ENCODE measurements at regions not wholly inside any gene's neighbourhood (a gene's known extent, or its start where the extent isn't known, plus 50 kb on each side); places are given as distances from the start of the nearest gene placed in this dataset.
"Not testable (repeated sequence)": the region's sequence is repeated elsewhere in the genome, so short reads cannot be mapped to it uniquely, and the experiment has no call there.

GRCh38 chr1:65572701-65573421, 152.4 kb downstream of the LEPR start:
- TF ChIP-seq SPI1 (IDR thresholded peaks at IDR 0.05; ENCODE audit: borderline replicate concordance, low read depth) (no peak), GABPA (IDR thresholded peaks at IDR 0.05; ENCODE audit: low read depth) (no peak), POLR2AphosphoS5 (IDR thresholded peaks at IDR 0.05; ENCODE audit: low read depth) (no peak)
- TF ChIP-seq, protein P1, sequence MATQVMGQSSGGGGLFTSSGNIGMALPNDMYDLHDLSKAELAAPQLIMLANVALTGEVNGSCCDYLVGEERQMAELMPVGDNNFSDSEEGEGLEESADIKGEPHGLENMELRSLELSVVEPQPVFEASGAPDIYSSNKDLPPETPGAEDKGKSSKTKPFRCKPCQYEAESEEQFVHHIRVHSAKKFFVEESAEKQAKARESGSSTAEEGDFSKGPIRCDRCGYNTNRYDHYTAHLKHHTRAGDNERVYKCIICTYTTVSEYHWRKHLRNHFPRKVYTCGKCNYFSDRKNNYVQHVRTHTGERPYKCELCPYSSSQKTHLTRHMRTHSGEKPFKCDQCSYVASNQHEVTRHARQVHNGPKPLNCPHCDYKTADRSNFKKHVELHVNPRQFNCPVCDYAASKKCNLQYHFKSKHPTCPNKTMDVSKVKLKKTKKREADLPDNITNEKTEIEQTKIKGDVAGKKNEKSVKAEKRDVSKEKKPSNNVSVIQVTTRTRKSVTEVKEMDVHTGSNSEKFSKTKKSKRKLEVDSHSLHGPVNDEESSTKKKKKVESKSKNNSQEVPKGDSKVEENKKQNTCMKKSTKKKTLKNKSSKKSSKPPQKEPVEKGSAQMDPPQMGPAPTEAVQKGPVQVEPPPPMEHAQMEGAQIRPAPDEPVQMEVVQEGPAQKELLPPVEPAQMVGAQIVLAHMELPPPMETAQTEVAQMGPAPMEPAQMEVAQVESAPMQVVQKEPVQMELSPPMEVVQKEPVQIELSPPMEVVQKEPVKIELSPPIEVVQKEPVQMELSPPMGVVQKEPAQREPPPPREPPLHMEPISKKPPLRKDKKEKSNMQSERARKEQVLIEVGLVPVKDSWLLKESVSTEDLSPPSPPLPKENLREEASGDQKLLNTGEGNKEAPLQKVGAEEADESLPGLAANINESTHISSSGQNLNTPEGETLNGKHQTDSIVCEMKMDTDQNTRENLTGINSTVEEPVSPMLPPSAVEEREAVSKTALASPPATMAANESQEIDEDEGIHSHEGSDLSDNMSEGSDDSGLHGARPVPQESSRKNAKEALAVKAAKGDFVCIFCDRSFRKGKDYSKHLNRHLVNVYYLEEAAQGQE (IDR thresholded peaks at IDR 0.05; ENCODE audit: insufficient replicate concordance, low read depth): no peak
- TF ChIP-seq, protein P2, sequence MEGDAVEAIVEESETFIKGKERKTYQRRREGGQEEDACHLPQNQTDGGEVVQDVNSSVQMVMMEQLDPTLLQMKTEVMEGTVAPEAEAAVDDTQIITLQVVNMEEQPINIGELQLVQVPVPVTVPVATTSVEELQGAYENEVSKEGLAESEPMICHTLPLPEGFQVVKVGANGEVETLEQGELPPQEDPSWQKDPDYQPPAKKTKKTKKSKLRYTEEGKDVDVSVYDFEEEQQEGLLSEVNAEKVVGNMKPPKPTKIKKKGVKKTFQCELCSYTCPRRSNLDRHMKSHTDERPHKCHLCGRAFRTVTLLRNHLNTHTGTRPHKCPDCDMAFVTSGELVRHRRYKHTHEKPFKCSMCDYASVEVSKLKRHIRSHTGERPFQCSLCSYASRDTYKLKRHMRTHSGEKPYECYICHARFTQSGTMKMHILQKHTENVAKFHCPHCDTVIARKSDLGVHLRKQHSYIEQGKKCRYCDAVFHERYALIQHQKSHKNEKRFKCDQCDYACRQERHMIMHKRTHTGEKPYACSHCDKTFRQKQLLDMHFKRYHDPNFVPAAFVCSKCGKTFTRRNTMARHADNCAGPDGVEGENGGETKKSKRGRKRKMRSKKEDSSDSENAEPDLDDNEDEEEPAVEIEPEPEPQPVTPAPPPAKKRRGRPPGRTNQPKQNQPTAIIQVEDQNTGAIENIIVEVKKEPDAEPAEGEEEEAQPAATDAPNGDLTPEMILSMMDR (IDR thresholded peaks at IDR 0.05; ENCODE audit: insufficient read depth, low read length): no peak
- no peaks in the 10 kb centered on the region for H3K27me3 ChIP-seq (ENCODE audit: insufficient read depth, poor library complexity, severe bottlenecking)
- no peak overlapping the region for H3K4me3 ChIP-seq (replicated peaks; ENCODE audit: insufficient read depth, low read length)
- DNase-seq (ENCODE audit: low read depth in 1 of 2, low spot score in 1 of 2): no peak
- no peak overlapping the region for H3K27ac ChIP-seq (replicated peaks)

DNA sequence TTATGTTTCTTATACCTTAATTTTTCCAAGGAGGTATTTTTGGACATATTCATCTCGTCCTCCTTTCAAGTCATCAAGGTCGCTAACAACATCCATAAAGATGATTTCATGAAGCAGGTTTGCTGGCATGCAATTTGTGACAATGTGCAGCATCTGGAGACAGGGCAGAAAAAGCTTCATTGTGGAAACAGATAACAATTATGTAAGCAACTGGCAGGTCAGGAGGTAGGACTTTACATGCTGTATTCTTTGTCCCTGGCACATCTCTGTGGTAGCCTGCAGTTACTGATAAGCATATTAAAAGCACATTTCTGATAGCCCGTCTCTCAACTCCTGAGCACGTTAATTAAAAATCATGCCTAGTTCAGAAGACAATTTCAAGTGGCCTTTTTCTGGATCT, 156.8 kb downstream of the LEPR start:
- Histone ChIP-seq H3K4me3 (replicated peaks; ENCODE audit: insufficient read depth, low read length) (no peak overlapping the region), H3K27me3 (ENCODE audit: insufficient read depth, poor library complexity, severe bottlenecking) (peaks cover 2% of the 10 kb centered on the region), H3K27ac (replicated peaks) (no peak overlapping the region)
- no peak for DNase-seq (ENCODE audit: low read depth in 1 of 2, low spot score in 1 of 2)
- TF ChIP-seq SPI1 (IDR thresholded peaks at IDR 0.05; ENCODE audit: borderline replicate concordance, low read depth): no peak
- no peak for TF ChIP-seq POLR2AphosphoS5 (IDR thresholded peaks at IDR 0.05; ENCODE audit: low read depth)
- TF ChIP-seq, protein P1 (IDR thresholded peaks at IDR 0.05; ENCODE audit: insufficient replicate concordance, low read depth): no peak
- TF ChIP-seq GABPA (IDR thresholded peaks at IDR 0.05; ENCODE audit: low read depth): no peak
- TF ChIP-seq, protein P2 (IDR thresholded peaks at IDR 0.05; ENCODE audit: insufficient read depth, low read length): no peak

GRCh38 chr1:65577982-65578381, 157.5 kb downstream of the LEPR start:
- H3K27ac ChIP-seq (replicated peaks); DNase-seq (ENCODE audit: low read depth in 1 of 2, low spot score in 1 of 2): not testable (repeated sequence)

DNA sequence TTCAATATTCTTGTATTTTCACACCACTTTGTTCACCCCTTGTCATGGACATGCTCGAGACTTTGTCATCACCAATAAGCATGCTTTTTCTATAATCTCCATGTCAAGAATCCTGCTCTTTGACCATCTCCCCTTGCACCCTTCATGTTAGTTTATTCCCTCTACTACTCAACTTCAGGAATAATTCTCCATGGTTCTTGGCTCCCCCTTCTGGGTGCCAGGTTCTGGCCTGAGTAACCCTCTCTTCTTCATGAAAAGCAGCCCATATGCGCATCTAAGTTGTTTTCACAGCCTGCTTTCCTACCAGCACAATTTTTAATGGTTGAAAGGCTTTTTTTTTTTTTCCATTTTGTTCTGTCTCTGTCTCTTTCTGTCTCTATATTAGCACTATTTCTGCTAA, 160.7 kb downstream of the LEPR start:
- no peak for TF ChIP-seq POLR2AphosphoS5 (IDR thresholded peaks at IDR 0.05; ENCODE audit: low read depth)
- TF ChIP-seq, protein P2 (IDR thresholded peaks at IDR 0.05; ENCODE audit: insufficient read depth, low read length): no peak
- TF ChIP-seq, protein P1 (IDR thresholded peaks at IDR 0.05; ENCODE audit: insufficient replicate concordance, low read depth): no peak
- no peak for TF ChIP-seq GABPA (IDR thresholded peaks at IDR 0.05; ENCODE audit: low read depth)
- TF ChIP-seq SPI1 (IDR thresholded peaks at IDR 0.05; ENCODE audit: borderline replicate concordance, low read depth): no peak
- H3K27me3 ChIP-seq (ENCODE audit: insufficient read depth, poor library complexity, severe bottlenecking): peaks cover 2% of the 10 kb centered on the region
- H3K4me3 ChIP-seq (replicated peaks; ENCODE audit: insufficient read depth, low read length): no peak overlapping the region
- DNase-seq (ENCODE audit: low read depth in 1 of 2, low spot score in 1 of 2): no peak
- H3K27ac ChIP-seq (replicated peaks): no peak overlapping the region

More at GRCh38 chr1:65577982-65578381, 157.5 kb downstream of the LEPR start:
- H3K4me3 ChIP-seq (replicated peaks; ENCODE audit: insufficient read depth, low read length); H3K27me3 ChIP-seq (ENCODE audit: insufficient read depth, poor library complexity, severe bottlenecking): not testable (repeated sequence)

Data from HL-60 (cell line).